HEK293 (cell line): ENCODE measurements at regions not wholly inside any gene's neighbourhood (a gene's known extent, or its start where the extent isn't known, plus 50 kb on each side); places are given as distances from the start of the nearest gene placed in this dataset.

Experiments
- HOXA7 ChIP-seq: sonication (generic); formaldehyde crosslinking; IDR thresholded peaks from 2 replicates; pipeline ENCODE4 v1.8.1; 2022; ENCODE audit warnings: missing genetic modification reagents, borderline replicate concordance
- HOXC10 ChIP-seq: sonication (generic); formaldehyde crosslinking; IDR thresholded peaks from 2 replicates; pipeline ENCODE4 v1.8.1; 2023; ENCODE audit warnings: mild to moderate bottlenecking, missing genetic modification reagents
- ZBTB8A ChIP-seq: fragments of 450-650 bp; formaldehyde crosslinking; IDR thresholded peaks from 2 replicates; pipeline ENCODE4 v1.5.1; 2016; ENCODE audit warnings: missing biosample characterization, missing genetic modification characterization
- ZNF121 ChIP-seq: fragments of 450-650 bp; formaldehyde crosslinking; IDR thresholded peaks from 2 replicates; pipeline ENCODE4 v1.5.1; 2016; ENCODE audit warnings: missing biosample characterization, missing genetic modification characterization
- ZNF561 ChIP-seq: fragments of 450-650 bp; IDR thresholded peaks from 2 replicates; pipeline ENCODE4 v1.5.1; 2018; ENCODE audit warnings: missing biosample characterization, missing genetic modification characterization, borderline replicate concordance
- TF ChIP-seq, protein P1 (sequence below): fragments of 450-650 bp; formaldehyde crosslinking; IDR thresholded peaks from 2 replicates; pipeline ENCODE4 v1.5.1; 2017; ENCODE audit warnings: missing biosample characterization, missing genetic modification characterization
- TF ChIP-seq, protein P2 (sequence below): fragments of 450-650 bp; formaldehyde crosslinking; IDR thresholded peaks from 2 replicates; pipeline ENCODE4 v1.5.1; 2016; ENCODE audit warnings: missing biosample characterization, missing genetic modification characterization
- TF ChIP-seq, protein P3 (sequence below): fragments of 450-650 bp; formaldehyde crosslinking; IDR thresholded peaks from 2 replicates; pipeline ENCODE4 v1.5.1; 2016; ENCODE audit warnings: missing biosample characterization, missing genetic modification characterization
- TF ChIP-seq, protein P4 (sequence below): fragments of 450-650 bp; formaldehyde crosslinking; IDR thresholded peaks from 2 replicates; pipeline ENCODE4 v1.5.1; 2016; ENCODE audit warnings: missing biosample characterization, missing genetic modification characterization
- TF ChIP-seq, protein P5 (sequence below): fragments of 450-650 bp; formaldehyde crosslinking; IDR thresholded peaks from 2 replicates; pipeline ENCODE4 v1.5.1; 2016; ENCODE audit warnings: missing biosample characterization, missing genetic modification characterization

DNA sequence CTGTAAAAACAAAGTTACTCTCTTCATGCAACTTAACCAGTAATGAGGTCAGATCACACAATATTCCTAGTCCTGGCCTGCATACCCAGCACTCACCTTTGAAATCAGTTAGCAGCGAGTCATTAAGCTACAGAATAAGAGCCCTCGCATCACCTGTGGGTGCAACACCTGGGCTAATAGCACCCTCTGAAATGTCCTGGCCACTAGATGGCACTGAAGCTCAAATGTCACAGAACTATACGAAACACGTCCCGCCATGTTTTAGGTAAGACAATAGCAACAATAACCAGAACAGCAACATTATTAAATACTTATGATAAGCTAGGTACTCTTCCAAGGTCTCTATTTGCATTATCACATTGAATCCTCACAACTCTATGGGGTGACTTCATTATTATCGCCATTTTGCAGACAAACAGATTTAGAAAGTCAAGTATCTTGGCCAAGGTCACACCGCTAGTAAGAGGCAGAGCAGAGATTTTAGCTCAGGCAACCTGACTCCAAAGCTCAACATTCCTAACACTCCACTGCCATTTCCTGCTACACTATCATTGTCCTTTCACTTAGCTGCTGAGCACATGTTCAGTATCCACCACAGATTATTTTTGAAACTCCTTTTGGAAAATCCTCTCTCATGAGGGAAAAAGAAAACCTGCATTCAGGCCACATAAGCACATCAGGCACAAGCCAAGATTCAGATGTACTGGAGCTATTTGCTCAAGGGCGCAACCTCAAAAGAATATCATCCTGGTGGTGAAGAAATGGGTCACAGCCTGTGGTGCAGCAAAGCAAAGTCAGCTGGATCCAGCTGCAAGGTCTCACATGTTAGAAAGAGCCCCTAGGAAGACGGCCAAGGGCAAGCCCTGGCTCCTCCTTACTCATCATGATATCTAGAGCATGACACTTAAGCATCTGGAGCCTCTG lies 59.5 kb upstream of the KDR start:
- TF ChIP-seq HOXC10 (CRISPR knock-in tag) (no peak), ZBTB8A (tag by site-specific recombination) (no peak), ZNF561 (tag by site-specific recombination) (no peak), ZNF121 (tag by site-specific recombination) (no peak), HOXA7 (CRISPR knock-in tag) (no peak)
- TF ChIP-seq, protein P1, sequence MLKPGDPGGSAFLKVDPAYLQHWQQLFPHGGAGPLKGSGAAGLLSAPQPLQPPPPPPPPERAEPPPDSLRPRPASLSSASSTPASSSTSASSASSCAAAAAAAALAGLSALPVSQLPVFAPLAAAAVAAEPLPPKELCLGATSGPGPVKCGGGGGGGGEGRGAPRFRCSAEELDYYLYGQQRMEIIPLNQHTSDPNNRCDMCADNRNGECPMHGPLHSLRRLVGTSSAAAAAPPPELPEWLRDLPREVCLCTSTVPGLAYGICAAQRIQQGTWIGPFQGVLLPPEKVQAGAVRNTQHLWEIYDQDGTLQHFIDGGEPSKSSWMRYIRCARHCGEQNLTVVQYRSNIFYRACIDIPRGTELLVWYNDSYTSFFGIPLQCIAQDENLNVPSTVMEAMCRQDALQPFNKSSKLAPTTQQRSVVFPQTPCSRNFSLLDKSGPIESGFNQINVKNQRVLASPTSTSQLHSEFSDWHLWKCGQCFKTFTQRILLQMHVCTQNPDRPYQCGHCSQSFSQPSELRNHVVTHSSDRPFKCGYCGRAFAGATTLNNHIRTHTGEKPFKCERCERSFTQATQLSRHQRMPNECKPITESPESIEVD, result no peak
- TF ChIP-seq, protein P2, sequence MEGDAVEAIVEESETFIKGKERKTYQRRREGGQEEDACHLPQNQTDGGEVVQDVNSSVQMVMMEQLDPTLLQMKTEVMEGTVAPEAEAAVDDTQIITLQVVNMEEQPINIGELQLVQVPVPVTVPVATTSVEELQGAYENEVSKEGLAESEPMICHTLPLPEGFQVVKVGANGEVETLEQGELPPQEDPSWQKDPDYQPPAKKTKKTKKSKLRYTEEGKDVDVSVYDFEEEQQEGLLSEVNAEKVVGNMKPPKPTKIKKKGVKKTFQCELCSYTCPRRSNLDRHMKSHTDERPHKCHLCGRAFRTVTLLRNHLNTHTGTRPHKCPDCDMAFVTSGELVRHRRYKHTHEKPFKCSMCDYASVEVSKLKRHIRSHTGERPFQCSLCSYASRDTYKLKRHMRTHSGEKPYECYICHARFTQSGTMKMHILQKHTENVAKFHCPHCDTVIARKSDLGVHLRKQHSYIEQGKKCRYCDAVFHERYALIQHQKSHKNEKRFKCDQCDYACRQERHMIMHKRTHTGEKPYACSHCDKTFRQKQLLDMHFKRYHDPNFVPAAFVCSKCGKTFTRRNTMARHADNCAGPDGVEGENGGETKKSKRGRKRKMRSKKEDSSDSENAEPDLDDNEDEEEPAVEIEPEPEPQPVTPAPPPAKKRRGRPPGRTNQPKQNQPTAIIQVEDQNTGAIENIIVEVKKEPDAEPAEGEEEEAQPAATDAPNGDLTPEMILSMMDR (tag by site-specific recombination), result no peak
- TF ChIP-seq, protein P3, sequence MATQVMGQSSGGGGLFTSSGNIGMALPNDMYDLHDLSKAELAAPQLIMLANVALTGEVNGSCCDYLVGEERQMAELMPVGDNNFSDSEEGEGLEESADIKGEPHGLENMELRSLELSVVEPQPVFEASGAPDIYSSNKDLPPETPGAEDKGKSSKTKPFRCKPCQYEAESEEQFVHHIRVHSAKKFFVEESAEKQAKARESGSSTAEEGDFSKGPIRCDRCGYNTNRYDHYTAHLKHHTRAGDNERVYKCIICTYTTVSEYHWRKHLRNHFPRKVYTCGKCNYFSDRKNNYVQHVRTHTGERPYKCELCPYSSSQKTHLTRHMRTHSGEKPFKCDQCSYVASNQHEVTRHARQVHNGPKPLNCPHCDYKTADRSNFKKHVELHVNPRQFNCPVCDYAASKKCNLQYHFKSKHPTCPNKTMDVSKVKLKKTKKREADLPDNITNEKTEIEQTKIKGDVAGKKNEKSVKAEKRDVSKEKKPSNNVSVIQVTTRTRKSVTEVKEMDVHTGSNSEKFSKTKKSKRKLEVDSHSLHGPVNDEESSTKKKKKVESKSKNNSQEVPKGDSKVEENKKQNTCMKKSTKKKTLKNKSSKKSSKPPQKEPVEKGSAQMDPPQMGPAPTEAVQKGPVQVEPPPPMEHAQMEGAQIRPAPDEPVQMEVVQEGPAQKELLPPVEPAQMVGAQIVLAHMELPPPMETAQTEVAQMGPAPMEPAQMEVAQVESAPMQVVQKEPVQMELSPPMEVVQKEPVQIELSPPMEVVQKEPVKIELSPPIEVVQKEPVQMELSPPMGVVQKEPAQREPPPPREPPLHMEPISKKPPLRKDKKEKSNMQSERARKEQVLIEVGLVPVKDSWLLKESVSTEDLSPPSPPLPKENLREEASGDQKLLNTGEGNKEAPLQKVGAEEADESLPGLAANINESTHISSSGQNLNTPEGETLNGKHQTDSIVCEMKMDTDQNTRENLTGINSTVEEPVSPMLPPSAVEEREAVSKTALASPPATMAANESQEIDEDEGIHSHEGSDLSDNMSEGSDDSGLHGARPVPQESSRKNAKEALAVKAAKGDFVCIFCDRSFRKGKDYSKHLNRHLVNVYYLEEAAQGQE (tag by site-specific recombination), result no peak
- TF ChIP-seq, protein P4, sequence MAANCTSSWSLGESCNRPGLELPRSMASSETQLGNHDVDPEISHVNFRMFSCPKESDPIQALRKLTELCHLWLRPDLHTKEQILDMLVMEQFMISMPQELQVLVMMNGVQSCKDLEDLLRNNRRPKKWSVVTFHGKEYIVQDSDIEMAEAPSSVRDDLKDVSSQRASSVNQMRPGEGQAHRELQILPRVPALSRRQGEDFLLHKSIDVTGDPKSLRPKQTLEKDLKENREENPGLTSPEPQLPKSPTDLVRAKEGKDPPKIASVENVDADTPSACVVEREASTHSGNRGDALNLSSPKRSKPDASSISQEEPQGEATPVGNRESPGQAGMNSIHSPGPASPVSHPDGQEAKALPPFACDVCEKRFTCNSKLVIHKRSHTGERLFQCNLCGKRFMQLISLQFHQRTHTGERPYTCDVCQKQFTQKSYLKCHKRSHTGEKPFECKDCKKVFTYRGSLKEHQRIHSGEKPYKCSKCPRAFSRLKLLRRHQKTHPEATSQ, result no peak
- TF ChIP-seq, protein P5, sequence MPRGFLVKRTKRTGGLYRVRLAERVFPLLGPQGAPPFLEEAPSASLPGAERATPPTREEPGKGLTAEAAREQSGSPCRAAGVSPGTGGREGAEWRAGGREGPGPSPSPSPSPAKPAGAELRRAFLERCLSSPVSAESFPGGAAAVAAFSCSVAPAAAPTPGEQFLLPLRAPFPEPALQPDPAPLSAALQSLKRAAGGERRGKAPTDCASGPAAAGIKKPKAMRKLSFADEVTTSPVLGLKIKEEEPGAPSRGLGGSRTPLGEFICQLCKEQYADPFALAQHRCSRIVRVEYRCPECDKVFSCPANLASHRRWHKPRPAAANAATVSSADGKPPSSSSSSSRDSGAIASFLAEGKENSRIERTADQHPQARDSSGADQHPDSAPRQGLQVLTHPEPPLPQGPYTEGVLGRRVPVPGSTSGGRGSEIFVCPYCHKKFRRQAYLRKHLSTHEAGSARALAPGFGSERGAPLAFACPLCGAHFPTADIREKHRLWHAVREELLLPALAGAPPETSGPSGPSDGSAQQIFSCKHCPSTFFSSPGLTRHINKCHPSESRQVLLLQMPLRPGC (tag by site-specific recombination), result no peak
